Hepatocyte (in vitro differentiated cells): ENCODE measurements at regions not wholly inside any gene's neighbourhood (a gene's known extent, or its start where the extent isn't known, plus 50 kb on each side); places are given as distances from the start of the nearest gene placed in this dataset.

Source experiments
- DNase-seq: peaks from one replicate; pipeline ENCODE4 v3.0.0-alpha.2; 2016; ENCODE audit warnings: low spot score
- H2AFZ ChIP-seq: fragments of 200-600 bp; sonication (generic); 2 replicates; pipeline ENCODE4 v1.6.0; 2016; ENCODE audit warnings: antibody characterized with exemption, mild to moderate bottlenecking
- H3K27ac ChIP-seq: fragments of 200-600 bp; sonication (generic); 2 replicates; pipeline ENCODE4 v1.5.1; 2016; ENCODE audit warnings: mild to moderate bottlenecking
- H3K27me3 ChIP-seq: fragments of 200-600 bp; sonication (generic); 2 replicates; pipeline ENCODE4 v1.6.1; 2016
- H3K36me3 ChIP-seq: fragments of 200-600 bp; sonication (generic); replicated peaks from 2 replicates; pipeline ENCODE4 v1.5.1; 2016; ENCODE audit warnings: low read depth; ENCODE audit not compliant: insufficient read depth
- H3K4me1 ChIP-seq: fragments of 200-600 bp; sonication (generic); 2 replicates; pipeline ENCODE4 v1.5.1; 2016; ENCODE audit warnings: mild to moderate bottlenecking, moderate library complexity; ENCODE audit not compliant: insufficient read depth
- H3K4me2 ChIP-seq: fragments of 200-600 bp; sonication (generic); 2 replicates; pipeline ENCODE4 v1.6.0; 2016
- H3K4me3 ChIP-seq: fragments of 200-600 bp; sonication (generic); 2 replicates; pipeline ENCODE4 v1.5.1; 2016; ENCODE audit warnings: mild to moderate bottlenecking
- H3K79me2 ChIP-seq: fragments of 200-600 bp; sonication (generic); 2 replicates; pipeline ENCODE4 v1.6.0; 2017; ENCODE audit warnings: mild to moderate bottlenecking
- H3K9me2 ChIP-seq: fragments of 200-600 bp; sonication (generic); replicated peaks from 2 replicates; pipeline ENCODE4 v1.6.0; 2017; ENCODE audit warnings: mild to moderate bottlenecking; ENCODE audit not compliant: insufficient read depth
- H3K9me3 ChIP-seq: fragments of 200-600 bp; sonication (generic); 2 replicates; pipeline ENCODE4 v1.5.1; 2016; ENCODE audit warnings: low read depth, mild to moderate bottlenecking
- H4K20me1 ChIP-seq: fragments of 200-600 bp; sonication (generic); 2 replicates; pipeline ENCODE4 v1.6.0; 2016; ENCODE audit warnings: mild to moderate bottlenecking; ENCODE audit not compliant: insufficient read depth, poor library complexity, severe bottlenecking
- EZH2 ChIP-seq: fragments of 200-600 bp; sonication (generic); IDR thresholded peaks from 2 replicates; pipeline ENCODE4 v1.6.1; 2016; ENCODE audit warnings: antibody characterized with exemption, mild to moderate bottlenecking, borderline replicate concordance
- EZH2phosphoT487 ChIP-seq: fragments of 200-600 bp; sonication (generic); IDR thresholded peaks from one replicate; pipeline ENCODE4 v1.6.1; 2018; ENCODE audit warnings: antibody characterized with exemption, mild to moderate bottlenecking, low read depth, moderate library complexity; ENCODE audit not compliant: unreplicated experiment, severe bottlenecking
- WGBS: methylation state at CpG from one replicate; pipeline ENCODE4 v1.1.6; 2016; ENCODE audit warnings: low lambda C conversion rate; ENCODE audit errors: missing lambda C conversion rate; 5-methylcytosine and 5-hydroxymethylcytosine counted together
- TF ChIP-seq, protein P1 (sequence below): fragments of 200-600 bp; sonication (generic); IDR thresholded peaks from 2 replicates; pipeline ENCODE4 v1.5.1; 2016; ENCODE audit warnings: antibody characterized with exemption, mild to moderate bottlenecking; ENCODE audit not compliant: poor library complexity

DNA sequence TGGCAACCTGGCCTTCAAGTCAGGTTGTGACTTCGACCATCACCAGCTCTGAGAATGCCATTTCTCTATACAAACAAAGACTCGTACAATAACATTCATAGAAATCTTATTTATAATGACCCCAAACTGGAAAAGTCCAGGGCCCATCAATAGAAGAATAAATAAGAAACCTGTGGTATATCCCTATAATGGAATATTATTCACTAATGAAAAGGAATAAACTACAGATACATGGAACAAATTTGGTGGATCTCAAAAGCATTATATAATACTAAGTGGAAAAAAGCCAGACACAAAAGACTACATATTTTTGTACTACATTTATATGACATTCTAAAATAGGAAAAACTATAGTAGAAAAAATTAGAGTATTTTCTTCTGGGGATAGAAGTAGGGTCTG lies 109.4 kb upstream of the INPP4B start:
- H3K4me3 ChIP-seq, result no peak overlapping the region
- TF ChIP-seq EZH2 (no peak), EZH2phosphoT487 (no peak)
- TF ChIP-seq, protein P1, sequence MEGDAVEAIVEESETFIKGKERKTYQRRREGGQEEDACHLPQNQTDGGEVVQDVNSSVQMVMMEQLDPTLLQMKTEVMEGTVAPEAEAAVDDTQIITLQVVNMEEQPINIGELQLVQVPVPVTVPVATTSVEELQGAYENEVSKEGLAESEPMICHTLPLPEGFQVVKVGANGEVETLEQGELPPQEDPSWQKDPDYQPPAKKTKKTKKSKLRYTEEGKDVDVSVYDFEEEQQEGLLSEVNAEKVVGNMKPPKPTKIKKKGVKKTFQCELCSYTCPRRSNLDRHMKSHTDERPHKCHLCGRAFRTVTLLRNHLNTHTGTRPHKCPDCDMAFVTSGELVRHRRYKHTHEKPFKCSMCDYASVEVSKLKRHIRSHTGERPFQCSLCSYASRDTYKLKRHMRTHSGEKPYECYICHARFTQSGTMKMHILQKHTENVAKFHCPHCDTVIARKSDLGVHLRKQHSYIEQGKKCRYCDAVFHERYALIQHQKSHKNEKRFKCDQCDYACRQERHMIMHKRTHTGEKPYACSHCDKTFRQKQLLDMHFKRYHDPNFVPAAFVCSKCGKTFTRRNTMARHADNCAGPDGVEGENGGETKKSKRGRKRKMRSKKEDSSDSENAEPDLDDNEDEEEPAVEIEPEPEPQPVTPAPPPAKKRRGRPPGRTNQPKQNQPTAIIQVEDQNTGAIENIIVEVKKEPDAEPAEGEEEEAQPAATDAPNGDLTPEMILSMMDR, result no peak
- no peaks in the 10 kb centered on the region for H3K36me3 ChIP-seq
- no peaks in the 10 kb centered on the region for H4K20me1 ChIP-seq
- H3K79me2 ChIP-seq, result no peaks in the 10 kb centered on the region
- no peak for DNase-seq
- H3K9me3 ChIP-seq, result no peaks in the 10 kb centered on the region
- WGBS, result 98% methylated on average over 2 of the region's 2 CpGs
- H3K27ac ChIP-seq, result no peak overlapping the region
- H2AFZ ChIP-seq, result no peak overlapping the region
- H3K4me1 ChIP-seq, result no peaks in the 10 kb centered on the region
- no peak overlapping the region for H3K4me2 ChIP-seq
- H3K9me2 ChIP-seq, result no peaks in the 10 kb centered on the region
- H3K27me3 ChIP-seq, result no peaks in the 10 kb centered on the region

GRCh38 chr4:142959173-142959572 lies 113.1 kb upstream of the INPP4B start:
- Histone ChIP-seq H3K79me2 (no peaks in the 10 kb centered on the region), H3K27me3 (no peaks in the 10 kb centered on the region), H4K20me1 (no peaks in the 10 kb centered on the region), H3K4me3 (no peak overlapping the region), H3K4me2 (no peak overlapping the region), H3K9me2 (no peaks in the 10 kb centered on the region), H3K27ac (no peak overlapping the region), H2AFZ (no peak overlapping the region), H3K4me1 (no peaks in the 10 kb centered on the region), H3K36me3 (no peaks in the 10 kb centered on the region), H3K9me3 (no peaks in the 10 kb centered on the region)
- DNase-seq, result no peak
- TF ChIP-seq, protein P1, result no peak
- TF ChIP-seq EZH2phosphoT487, result no peak
- TF ChIP-seq EZH2, result no peak
- WGBS, result 37% methylated on average over 1 of the region's 1 CpG

GRCh38 chr4:142960126-142960525 lies 114.0 kb upstream of the INPP4B start:
- Histone ChIP-seq H3K9me3 (no peaks in the 10 kb centered on the region), H3K9me2 (no peaks in the 10 kb centered on the region), H3K27me3 (no peaks in the 10 kb centered on the region), H3K4me2 (no peak overlapping the region), H3K36me3 (no peaks in the 10 kb centered on the region), H3K4me1 (no peaks in the 10 kb centered on the region), H2AFZ (no peak overlapping the region), H3K4me3 (no peak overlapping the region), H4K20me1 (no peaks in the 10 kb centered on the region), H3K27ac (no peak overlapping the region), H3K79me2 (no peaks in the 10 kb centered on the region)
- 63% methylated on average over 1 of the region's 1 CpG for WGBS
- peak; percentile 21 for DNase-seq
- TF ChIP-seq, protein P1, result no peak
- no peak for TF ChIP-seq EZH2phosphoT487
- no peak for TF ChIP-seq EZH2

GRCh38 chr4:142960867-142961644 lies 115.0 kb upstream of the INPP4B start:
- no peak for DNase-seq
- Histone ChIP-seq H3K9me2 (no peaks in the 10 kb centered on the region), H4K20me1 (no peaks in the 10 kb centered on the region), H3K79me2 (no peaks in the 10 kb centered on the region), H3K4me1 (no peaks in the 10 kb centered on the region), H3K4me3 (no peak overlapping the region), H3K4me2 (no peak overlapping the region), H2AFZ (peak overlapping the region; percentile 1), H3K27me3 (no peaks in the 10 kb centered on the region), H3K36me3 (no peaks in the 10 kb centered on the region), H3K27ac (no peak overlapping the region), H3K9me3 (no peaks in the 10 kb centered on the region)
- TF ChIP-seq, protein P1, result no peak
- 54% methylated on average over 6 of the region's 6 CpGs for WGBS
